ENCODE measurements at regions not wholly inside any gene's neighbourhood (a gene's known extent, or its start where the extent isn't known, plus 50 kb on each side); places are given as distances from the start of the nearest gene placed in this dataset.

GRCh38 chr17:71376933-71377332, 743.9 kb upstream of the SOX9 start:
- no peak for DNase-seq

DNA sequence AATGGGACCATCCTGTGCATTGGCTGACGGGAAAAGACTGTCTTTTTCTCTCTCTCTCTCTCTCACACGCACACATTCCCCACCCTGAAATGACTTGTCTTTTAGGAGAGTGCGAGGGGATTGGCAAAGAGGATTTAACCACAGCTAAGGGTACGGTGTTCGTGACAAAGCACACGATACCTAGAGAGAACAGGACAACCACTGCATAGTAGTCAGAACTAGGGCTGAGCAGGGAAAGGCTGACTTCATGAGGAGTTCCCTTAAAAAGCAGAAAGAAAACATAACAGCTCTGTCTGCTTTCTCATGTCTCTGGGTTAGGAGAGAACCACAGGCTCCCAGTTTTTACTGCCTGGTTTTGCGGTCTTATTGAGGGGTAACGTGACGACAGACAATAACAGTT, 742.8 kb upstream of the SOX9 start:
- no peak for DNase-seq

- DNase-seq = no peak
Measured at GRCh38 chr17:71378741-71379140, 742.1 kb upstream of the SOX9 start.

GRCh38 chr17:71379512-71379911, 741.3 kb upstream of the SOX9 start:
- DNase-seq = no peak

DNA sequence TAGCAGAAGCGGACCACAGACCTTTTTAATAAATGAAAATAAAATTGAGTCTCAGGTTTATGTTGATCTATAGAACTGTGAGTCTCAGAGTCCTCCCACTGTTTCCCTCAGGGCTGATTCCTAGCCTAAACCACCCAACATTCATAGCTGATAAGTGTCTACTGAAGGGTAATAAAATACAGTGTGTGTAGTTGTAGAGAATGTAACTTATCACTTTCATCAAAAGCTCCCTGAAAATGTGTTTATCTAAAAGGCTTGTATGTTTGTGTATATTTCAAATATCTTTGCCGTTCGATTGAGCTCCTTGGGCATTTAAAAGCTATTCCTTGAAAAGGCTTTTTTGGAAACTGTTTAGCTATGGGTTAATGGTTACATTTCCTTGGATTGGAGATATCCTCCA, 740.3 kb upstream of the SOX9 start:
- no peak for DNase-seq

DNA sequence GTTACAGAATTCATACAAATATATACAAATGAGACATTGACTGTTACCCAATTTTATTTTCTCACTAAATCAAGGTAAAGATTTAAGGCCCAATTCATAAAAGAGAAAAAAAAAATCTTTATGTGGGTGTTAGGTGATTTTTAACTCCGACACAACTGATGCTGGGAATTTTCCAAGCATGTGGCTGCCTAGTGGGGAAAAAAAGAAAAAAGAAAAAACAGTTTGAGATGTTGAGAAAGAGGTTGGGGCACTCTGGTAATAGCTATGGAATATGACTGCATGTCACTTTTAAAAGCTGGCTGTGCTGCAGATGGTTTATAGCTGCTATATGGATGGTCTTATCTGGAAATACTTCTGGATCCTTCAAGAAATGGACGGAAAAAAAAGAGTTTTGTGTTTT, 739.9 kb upstream of the SOX9 start:
- DNase-seq = no peak

- no peak for DNase-seq
Measured at GRCh38 chr17:71383091-71383490, 737.7 kb upstream of the SOX9 start.

- DNase-seq = peak; percentile 20
Measured at GRCh38 chr17:71387456-71387855, 733.4 kb upstream of the SOX9 start.

- peak; percentile 81 for DNase-seq
Measured at GRCh38 chr17:71392715-71393567, 727.9 kb upstream of the SOX9 start.

DNA sequence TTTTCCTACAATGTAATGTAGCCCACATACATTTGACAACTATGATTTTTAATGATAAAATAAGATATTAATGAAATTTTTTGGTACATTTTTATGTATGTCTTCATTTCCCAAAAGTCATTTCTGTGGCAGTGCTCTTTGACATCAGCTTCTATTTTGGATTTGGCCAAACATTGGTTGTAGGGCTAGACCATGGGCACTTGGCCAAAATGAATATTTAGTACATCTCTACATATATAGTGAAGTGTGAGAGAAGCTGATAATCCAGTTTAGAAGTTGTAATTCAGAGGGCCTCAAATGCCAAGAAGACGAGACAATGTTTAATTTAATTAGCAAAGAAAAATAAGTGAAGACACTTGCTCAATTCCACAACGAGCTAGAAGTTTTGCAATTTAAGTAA, 724.9 kb upstream of the SOX9 start:
- DNase-seq = peak; percentile 30

- DNase-seq = no peak
Measured at GRCh38 chr17:71396711-71397110, 724.1 kb upstream of the SOX9 start.

DNA sequence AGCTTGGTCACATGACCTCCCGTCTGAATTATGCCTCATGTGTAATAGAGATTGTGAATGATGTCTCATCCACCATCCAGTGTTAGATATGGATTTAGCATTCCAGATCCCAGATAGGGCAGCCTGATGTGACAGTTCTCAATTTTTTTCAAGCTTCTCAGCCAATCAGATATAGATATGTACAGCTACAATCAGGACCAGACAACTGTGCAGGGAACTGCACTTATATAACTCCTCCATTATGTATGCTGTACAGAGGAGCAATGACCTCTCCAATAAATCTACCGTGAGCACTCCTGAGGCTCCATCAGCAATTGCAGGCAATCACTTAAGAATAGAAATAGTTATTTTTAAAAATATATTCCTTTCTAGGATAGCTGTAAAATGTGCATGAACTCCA, 722.8 kb upstream of the SOX9 start:
- no peak for DNase-seq

DNA sequence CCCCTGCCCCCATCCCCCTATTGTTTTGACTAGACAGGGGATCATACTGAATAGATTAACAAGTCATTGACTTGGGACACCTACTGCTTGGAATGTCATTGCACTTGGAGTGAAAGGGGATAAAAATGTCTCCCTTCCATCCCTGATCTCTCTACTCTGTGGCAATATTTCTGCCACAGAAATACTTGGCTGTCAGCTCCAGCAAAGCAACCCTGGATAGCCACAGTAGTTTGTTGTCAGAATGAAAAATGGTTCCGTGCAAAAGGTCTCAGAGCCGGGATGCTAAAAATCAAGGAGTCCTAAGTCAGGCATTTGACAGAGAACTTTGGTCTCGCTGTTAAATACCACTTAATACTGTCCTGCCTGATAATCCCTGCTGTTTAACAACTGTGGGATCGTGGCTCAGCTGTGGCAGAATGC, 722.0 kb upstream of the SOX9 start:
- DNase-seq = peak; percentile 66

DNA sequence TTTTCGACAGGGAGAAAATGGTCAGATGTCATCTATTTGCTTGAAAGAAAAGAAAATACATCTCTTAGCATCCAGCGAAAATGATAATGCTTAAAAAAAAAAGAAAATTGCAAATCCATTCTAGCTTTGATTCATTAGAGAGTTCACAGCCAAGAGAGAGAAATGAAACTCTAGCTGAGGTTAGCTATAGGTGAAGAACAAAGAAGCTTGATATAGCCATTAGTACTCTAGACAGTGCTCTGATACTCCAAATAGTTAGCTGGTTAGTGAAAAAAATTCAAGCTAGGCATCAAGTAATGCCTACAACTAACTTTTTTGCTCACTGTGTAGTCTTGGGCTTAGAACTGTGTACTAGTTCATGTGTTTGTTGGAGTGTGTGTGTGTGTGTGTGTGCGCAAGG, 721.6 kb upstream of the SOX9 start:
- DNase-seq = no peak

GRCh38 chr17:71399649-71400048, 721.2 kb upstream of the SOX9 start:
- DNase-seq = no peak

DNA sequence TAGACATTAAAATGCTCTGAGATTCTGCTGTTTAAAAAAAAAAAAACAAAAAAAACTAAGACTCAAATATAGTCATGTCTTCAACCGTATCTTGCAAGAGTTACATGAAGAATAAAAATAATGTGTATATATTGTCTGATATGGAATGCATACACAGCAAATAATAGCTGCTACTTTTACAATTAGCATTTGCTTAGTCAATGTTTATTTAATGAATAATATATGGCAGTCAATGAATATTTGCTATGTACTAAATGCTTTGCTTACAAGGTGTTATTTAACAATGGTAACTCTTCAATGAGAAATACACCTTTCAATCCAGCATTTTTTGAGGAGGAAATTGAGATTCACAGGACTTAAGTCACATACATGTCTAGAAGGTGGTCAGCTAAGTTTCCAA, 718.8 kb upstream of the SOX9 start:
- no peak for DNase-seq

GRCh38 chr17:71402661-71403141, 718.1 kb upstream of the SOX9 start:
- DNase-seq = no peak

- DNase-seq = no peak
Measured at GRCh38 chr17:71405101-71405500, 715.7 kb upstream of the SOX9 start.

DNA sequence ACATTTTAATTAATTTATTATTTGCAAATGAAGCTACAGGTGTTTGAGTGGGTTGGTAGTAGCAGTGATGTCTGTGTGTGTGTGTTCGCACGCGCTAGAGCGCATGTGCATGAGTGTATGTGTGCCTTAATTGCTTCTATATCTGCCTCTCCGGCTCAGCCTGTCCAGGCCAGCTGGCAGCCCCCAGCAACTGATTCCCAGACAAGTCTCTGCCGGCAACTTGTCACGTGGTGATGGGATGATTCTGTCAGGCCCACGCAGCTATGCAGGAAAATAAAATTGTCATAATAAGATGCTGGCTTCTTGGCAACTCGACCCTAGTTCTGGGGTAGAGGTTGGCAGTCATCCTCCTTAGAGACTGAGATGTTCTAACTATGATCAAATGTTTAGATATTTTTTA, 712.8 kb upstream of the SOX9 start:
- no peak for DNase-seq

GRCh38 chr17:71409137-71409536, 711.7 kb upstream of the SOX9 start:
- DNase-seq = no peak

DNA sequence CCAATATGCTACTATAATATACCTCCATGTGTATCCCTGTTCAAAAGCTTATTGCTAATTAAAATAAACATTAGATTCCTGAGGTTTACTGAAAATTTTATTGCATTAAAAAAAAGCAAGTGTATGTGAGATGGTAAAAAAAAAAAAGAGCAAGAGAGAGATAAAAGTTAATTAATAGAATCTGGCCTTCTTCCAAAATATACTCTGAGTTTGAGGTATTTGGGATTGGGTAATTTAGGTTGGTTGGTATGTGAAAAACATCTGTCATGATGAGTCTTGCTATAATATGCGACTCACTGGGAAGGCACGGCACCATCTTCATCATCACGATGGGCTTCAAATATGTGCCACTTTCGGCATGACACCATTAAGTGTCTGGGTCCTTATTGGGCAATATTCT, 711.1 kb upstream of the SOX9 start:
- peak; percentile 92 for DNase-seq

DNA sequence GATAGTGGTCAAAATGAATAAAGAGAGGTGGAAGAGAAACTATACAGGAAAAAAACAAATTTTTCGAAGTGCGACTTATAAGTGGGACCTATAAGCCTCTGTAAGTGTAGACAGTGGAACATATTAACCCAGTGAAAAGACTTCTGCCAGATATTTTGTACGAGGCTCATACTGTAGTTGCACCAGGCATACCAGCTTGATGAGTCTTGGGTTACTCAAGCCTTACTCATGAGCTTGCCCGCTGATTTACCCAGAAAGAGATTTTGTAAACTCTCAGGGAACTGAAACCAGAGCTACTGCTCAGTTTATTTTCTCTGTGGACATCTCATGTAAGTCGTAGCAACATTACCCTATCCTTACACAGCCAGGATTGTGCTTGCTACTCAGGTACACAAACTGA, 708.0 kb upstream of the SOX9 start:
- peak; percentile 97 for DNase-seq

GRCh38 chr17:71413935-71414334, 706.9 kb upstream of the SOX9 start:
- no peak for DNase-seq

DNA sequence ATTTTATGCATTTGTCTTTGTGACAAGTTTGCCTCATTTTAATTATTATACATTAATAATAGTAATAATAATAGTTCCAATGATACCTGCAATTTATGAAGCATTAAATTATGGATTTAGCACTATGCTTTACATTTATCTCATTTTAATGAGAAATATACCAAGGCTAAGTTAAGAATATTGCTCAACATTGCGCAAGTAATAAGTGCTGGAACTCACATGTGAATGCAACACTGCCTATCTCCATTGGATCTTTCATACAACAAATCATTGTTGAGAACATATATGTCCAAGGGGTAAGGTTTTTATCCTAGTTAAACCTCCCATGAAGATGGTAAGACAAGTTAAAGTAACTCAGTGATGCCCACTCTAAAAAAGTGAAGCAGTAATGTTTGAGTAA, 703.7 kb upstream of the SOX9 start:
- DNase-seq = no peak

- DNase-seq = no peak
Measured at GRCh38 chr17:71422968-71423367, 697.9 kb upstream of the SOX9 start.

Measured in fibroblast of skin of right biceps (primary cell).